Vagina (tissue), 2 donors: ENCODE measurements at regions not wholly inside any gene's neighbourhood (a gene's known extent, or its start where the extent isn't known, plus 50 kb on each side); places are given as distances from the start of the nearest gene placed in this dataset.

ENCODE experiments used
- CTCF ChIP-seq, 3 experiments: fragments of 450-650 bp in 2 of 3; fragments of 200-600 bp in 1 of 3; sonication (generic) in 1 of 3; IDR thresholded peaks; one replicate each; pipeline ENCODE4 v1.5.1; 2017 to 2019; ENCODE audit warnings: antibody characterized with exemption in 3 of 3, mild to moderate bottlenecking in 2 of 3, moderate library complexity in 2 of 3
- POLR2A ChIP-seq, 2 donors: fragments of 450-650 bp; IDR thresholded peaks; one replicate each; pipeline ENCODE4 v1.6.1; 2017; ENCODE audit warnings: antibody characterized with exemption in 2 of 2, mild to moderate bottlenecking in 2 of 2, moderate library complexity in 2 of 2
- POLR2AphosphoS5 ChIP-seq, 2 donors: sonication (generic); formaldehyde crosslinking; IDR thresholded peaks; one replicate each; pipeline ENCODE4 v1.9.0; 2017; ENCODE audit warnings: antibody characterized with exemption in 2 of 2, mild to moderate bottlenecking in 2 of 2, low read depth in 1 of 2; ENCODE audit not compliant: insufficient read depth in 1 of 2

GRCh38 chrX:155767051-155767875 lies 113.9 kb upstream of the VAMP7 start:
- no peak for TF ChIP-seq CTCF (IDR thresholded peaks at IDR 0.05)
- no peak for TF ChIP-seq POLR2AphosphoS5 (IDR thresholded peaks at IDR 0.05; ENCODE audit: insufficient read depth in 1 of 2, low read depth in 1 of 2)
- no peak for TF ChIP-seq POLR2A (IDR thresholded peaks at IDR 0.05)
